AG09309 (cell line): ENCODE measurements at regions not wholly inside any gene's neighbourhood (a gene's known extent, or its start where the extent isn't known, plus 50 kb on each side); places are given as distances from the start of the nearest gene placed in this dataset.

Experiments used
- DNase-seq: peaks from one replicate; pipeline ENCODE4 v3.0.0-alpha.2; 2010; ENCODE audit warnings: low read depth
- H3K4me3 ChIP-seq: 2 replicates; pipeline ENCODE4 v1.5.1; 2011; ENCODE audit warnings: mild to moderate bottlenecking, low read depth, low read length, moderate library complexity; ENCODE audit not compliant: control insufficient read depth
- TF ChIP-seq, protein P1 (sequence below): IDR thresholded peaks from 2 replicates; pipeline ENCODE4 v1.5.1; 2011; ENCODE audit warnings: mild to moderate bottlenecking, low read depth, low read length, inconsistent platforms; ENCODE audit not compliant: insufficient read depth, control insufficient read depth; ENCODE audit errors: missing control alignments

DNA sequence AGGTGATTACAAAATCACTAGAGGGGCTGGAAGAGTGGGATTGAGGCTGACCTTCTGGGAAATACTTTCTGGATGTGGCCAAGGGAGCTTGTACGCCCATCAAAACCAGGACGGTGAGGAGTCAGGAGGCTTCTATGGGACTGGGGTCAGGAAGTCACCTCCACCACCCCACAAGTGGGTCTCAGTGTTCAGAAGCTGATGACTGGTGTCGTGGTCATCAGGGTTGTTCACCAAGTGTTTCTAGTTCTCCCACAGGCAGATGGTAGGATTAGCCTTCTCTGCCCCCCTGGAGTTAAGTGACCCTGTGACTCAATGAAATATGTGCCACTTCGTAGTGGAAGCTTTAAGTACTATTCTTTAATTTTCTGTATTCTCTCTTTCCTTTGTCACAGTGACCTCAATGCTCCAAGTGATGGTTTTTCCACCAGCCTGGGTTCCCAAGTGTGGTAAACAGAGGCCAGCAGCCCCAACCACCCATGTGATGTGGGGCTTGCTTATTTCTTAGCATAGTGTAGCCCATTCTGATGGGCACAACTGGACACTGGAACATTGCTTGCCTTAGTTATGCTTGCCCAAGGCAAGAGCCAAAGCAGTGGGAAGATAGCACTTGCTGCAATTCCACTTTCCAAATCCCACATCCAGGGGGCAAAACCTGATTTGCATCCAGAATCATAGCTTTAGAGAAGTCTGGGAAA lies 258.8 kb downstream of the CYP26B1 start:
- no peak overlapping the region for H3K4me3 ChIP-seq
- DNase-seq: no peak
- TF ChIP-seq, protein P1, sequence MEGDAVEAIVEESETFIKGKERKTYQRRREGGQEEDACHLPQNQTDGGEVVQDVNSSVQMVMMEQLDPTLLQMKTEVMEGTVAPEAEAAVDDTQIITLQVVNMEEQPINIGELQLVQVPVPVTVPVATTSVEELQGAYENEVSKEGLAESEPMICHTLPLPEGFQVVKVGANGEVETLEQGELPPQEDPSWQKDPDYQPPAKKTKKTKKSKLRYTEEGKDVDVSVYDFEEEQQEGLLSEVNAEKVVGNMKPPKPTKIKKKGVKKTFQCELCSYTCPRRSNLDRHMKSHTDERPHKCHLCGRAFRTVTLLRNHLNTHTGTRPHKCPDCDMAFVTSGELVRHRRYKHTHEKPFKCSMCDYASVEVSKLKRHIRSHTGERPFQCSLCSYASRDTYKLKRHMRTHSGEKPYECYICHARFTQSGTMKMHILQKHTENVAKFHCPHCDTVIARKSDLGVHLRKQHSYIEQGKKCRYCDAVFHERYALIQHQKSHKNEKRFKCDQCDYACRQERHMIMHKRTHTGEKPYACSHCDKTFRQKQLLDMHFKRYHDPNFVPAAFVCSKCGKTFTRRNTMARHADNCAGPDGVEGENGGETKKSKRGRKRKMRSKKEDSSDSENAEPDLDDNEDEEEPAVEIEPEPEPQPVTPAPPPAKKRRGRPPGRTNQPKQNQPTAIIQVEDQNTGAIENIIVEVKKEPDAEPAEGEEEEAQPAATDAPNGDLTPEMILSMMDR: no peak

DNA sequence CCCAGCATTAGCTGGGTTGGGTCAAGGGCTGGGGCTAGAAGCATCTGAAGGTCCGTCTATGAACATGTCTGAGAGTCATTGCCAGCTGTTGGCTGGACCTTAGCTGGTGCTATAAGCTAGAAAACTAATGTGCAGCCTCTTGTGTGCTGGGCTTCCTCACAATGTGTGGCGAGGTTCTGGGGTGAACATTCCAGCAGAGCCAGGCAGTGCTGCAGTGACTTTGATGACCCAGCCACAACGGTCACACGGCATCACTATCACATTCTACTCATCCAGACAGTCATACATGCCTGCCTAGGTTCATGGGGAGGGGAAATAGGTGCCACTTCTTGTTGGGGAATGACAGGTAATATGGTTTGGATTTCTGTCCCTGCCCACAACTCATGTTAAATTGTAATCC lies 260.5 kb downstream of the CYP26B1 start:
- H3K4me3 ChIP-seq: no peak overlapping the region
- TF ChIP-seq, protein P1: no peak
- no peak for DNase-seq

DNA sequence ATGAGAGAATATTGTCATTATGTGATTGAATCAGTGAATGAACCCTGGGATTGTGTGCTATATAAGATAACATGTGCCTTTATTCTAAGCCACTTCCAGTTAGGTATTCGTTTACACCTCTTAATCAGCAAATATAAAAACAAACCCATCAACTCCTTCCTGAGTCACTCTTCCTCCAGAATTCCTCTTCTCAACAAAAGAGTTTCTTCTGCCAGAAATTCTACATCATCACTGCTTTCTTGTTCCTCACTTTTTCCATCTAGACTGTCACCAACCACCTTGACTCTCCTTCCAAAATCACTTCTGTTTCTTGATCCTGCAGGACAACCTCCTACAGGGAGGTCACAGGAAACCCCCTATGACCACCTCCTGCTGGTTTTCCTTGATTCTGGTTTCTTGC lies 261.4 kb downstream of the CYP26B1 start:
- H3K4me3 ChIP-seq: no peak overlapping the region
- TF ChIP-seq, protein P1: no peak
- DNase-seq: no peak

DNA sequence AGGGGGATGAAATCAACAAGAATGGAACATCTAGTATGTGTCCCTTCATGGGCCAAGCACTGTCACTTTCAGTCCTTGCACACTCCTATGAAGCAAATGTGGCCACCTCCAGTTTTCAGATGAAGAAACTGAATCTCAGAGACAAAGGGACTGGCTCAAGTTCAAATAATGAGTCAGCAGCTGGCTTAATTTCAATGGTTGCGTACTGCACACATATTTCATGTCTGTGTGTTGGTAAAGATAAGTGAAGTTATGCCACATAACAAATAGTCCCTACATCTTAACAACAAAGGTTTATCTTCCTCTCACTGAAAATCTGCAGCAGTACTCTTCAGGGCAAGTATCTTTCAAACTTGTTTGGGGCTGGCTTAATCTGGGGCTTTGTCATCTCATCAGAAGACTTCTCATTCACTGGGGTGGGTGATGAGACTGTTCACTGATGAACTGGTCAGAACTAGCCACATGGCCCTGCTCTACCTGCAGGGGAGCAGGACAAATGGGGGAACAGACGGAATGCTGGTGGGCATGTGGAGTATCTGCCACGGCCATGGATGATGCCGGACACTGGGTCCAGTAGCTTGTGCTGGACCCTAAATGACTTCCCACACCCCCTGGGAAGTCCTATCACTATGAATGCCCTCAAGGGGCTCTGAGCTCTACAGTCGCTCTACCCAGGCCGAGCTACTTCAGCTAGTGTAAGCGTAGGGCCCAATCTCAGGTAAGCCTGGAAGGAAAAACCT lies 263.2 kb downstream of the CYP26B1 start:
- peak; percentile 43 for DNase-seq
- no peak overlapping the region for H3K4me3 ChIP-seq
- TF ChIP-seq, protein P1: no peak

DNA sequence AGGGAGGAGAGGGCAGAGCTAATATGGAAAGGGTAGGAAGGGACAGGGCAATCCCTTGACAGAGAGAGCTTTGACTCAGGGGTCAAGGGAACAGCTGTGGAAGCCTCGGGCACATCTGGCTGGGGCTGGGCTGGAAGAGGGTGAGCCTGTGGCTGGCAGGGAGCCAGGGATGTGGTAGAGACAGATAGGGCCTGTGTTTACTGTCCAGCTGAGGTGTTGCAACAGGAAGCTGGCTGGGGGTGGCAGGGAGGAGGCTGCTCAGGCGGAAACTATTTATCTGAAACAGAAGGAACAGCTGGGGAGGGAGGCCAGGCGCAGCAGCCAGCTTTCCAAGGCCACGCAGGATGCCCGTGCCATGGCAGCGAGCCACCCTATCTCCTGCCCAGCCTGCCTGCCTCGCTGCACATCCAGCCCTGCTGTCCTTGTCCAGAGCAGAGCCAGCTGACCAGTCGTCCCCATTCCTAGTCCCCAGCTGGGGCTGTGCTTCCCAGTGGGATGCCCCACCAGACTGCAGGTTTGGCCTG lies 264.7 kb downstream of the CYP26B1 start:
- TF ChIP-seq, protein P1: no peak
- peak; percentile 93 for DNase-seq

DNA sequence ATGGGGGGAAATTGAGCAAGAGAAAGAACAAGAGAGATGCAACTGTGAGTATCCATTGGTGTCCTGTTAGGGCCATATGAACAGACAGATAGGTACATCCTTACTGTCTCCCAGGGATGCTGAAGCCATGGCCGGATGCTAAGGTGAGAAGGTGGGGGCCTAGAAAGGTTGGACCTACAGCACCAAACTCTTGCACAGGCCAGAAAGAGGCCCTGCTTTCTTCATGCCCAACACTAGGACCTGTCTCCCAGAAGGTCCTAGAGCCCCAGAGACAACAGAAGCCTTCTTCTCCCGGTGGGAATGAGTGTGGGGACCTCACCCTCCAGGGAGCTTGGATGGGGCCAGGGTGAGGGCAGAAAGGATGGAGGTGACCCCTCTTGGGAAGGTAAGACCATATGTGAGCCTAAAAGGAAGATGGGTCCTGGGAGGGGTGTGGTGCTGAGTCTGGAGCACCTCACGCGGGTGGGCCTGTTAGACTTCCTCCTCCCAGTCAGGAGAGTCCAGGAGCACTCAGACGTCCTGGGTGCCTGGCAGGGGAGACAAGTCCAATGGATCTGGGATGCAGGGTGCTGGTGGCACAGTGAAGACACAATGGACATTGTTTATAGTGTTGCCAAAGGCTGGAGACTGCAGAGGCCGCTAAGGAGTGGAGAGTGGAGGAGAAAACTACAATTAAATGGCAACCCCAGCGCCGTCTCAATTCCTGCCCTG lies 265.3 kb downstream of the CYP26B1 start:
- H3K4me3 ChIP-seq: no peak overlapping the region
- DNase-seq: no peak
- TF ChIP-seq, protein P1: no peak

More for the DNA sequence above, 264.7 kb downstream of the CYP26B1 start:
- no peak overlapping the region for H3K4me3 ChIP-seq
